Lung (tissue), 11 donors: ENCODE measurements at regions not wholly inside any gene's neighbourhood (a gene's known extent, or its start where the extent isn't known, plus 50 kb on each side); places are given as distances from the start of the nearest gene placed in this dataset.

Experiments
- ATAC-seq: fragments of 200-7000 bp; cut with Tn5 transposase; one replicate; pipeline ENCODE4 v1.9.1; 2020; ENCODE audit warnings: moderate number of reproducible peaks; ENCODE audit not compliant: insufficient read depth, low FRiP score
- DNase-seq, 3 donors: peaks; one replicate each; pipeline ENCODE4 v3.0.0-alpha.2; 2013 to 2017
- H3K27ac ChIP-seq, 2 donors: one replicate each; pipeline ENCODE4 v1.5.1; 2013; ENCODE audit warnings: mild to moderate bottlenecking in 2 of 2, moderate library complexity in 2 of 2, control low read depth in 1 of 2, inconsistent platforms in 1 of 2, low read depth in 1 of 2, low read length in 1 of 2
- H3K27me3 ChIP-seq, 3 donors: one replicate each; pipeline ENCODE4 v1.5.1; 2013; ENCODE audit warnings: low read length in 2 of 3; ENCODE audit not compliant: control insufficient read depth in 3 of 3, insufficient read depth in 3 of 3
- H3K36me3 ChIP-seq, 4 donors: one replicate each; pipeline ENCODE4 v1.5.1; 2013; ENCODE audit warnings: low read length in 4 of 4, mild to moderate bottlenecking in 1 of 4, moderate library complexity in 1 of 4; ENCODE audit not compliant: control insufficient read depth in 4 of 4, insufficient read depth in 4 of 4
- H3K4me1 ChIP-seq, 5 donors: one replicate each; pipeline ENCODE4 v1.5.1; 2013; ENCODE audit warnings: low read length in 5 of 5, mild to moderate bottlenecking in 2 of 5, moderate library complexity in 1 of 5; ENCODE audit not compliant: control insufficient read depth in 5 of 5, insufficient read depth in 5 of 5
- H3K4me3 ChIP-seq: one replicate; pipeline ENCODE4 v1.5.1; 2013; ENCODE audit warnings: mild to moderate bottlenecking, control low read depth, moderate library complexity
- H3K9ac ChIP-seq, 2 donors: one replicate each; pipeline ENCODE4 v1.5.1; 2013; ENCODE audit warnings: low read length in 2 of 2, control low read depth in 1 of 2; ENCODE audit not compliant: insufficient read depth in 1 of 2
- H3K9me3 ChIP-seq, 4 donors: one replicate each; pipeline ENCODE4 v1.5.1; 2013; ENCODE audit warnings: low read length in 3 of 4, mild to moderate bottlenecking in 1 of 4, moderate library complexity in 1 of 4; ENCODE audit not compliant: control insufficient read depth in 4 of 4, insufficient read depth in 3 of 4
- CTCF ChIP-seq: IDR thresholded peaks from 2 replicates; pipeline ENCODE4 v1.5.1; 2012; ENCODE audit warnings: mild to moderate bottlenecking; ENCODE audit errors: control extremely low read depth, extremely low read depth
- WGBS, 2 donors: extraction: QIAGEN DNeasy Blood & Tissue Kit; methylation state at CpG; one replicate each; pipeline ENCODE4 v1.1.7; 2013; 5-methylcytosine and 5-hydroxymethylcytosine counted together
- donor health status: control.
- donor health status: control.
- donor health status: Bipolar disorder and iron deficiency.
- donor health status: healthy.
- donor health status: DM: yes; HTN: yes; CAD: no.

GRCh38 chr20:11080781-11081377, 407.1 kb upstream of the JAG1 start:
- no peak for ATAC-seq
- 67 to 72% methylated on average over 8 of the region's 8 CpGs for WGBS, 2 donors
- H3K4me3 ChIP-seq = no peak overlapping the region
- DNase-seq = peak in 2 of 3 donors; percentile 19 to 53
- peaks cover 0 to 2% (median 0%) of the 10 kb centered on the region in 4 donors for H3K9me3 ChIP-seq
- H3K27ac ChIP-seq = no peak overlapping the region
- H3K9ac ChIP-seq = no peak overlapping the region
- H3K4me1 ChIP-seq = peaks cover 0 to 4% (median 1%) of the 10 kb centered on the region in 5 donors
- H3K27me3 ChIP-seq = no peaks in the 10 kb centered on the region
- no peak for TF ChIP-seq CTCF
- H3K36me3 ChIP-seq = no peaks in the 10 kb centered on the region

GRCh38 chr20:11083841-11084240, 410.0 kb upstream of the JAG1 start:
- DNase-seq = no peak
- no peak for ATAC-seq
- Histone ChIP-seq H3K27me3 (no peaks in the 10 kb centered on the region), H3K36me3 (no peaks in the 10 kb centered on the region), H3K4me3 (no peak overlapping the region), H3K4me1 (peaks cover 0 to 1% (median 0%) of the 10 kb centered on the region in 5 donors), H3K27ac (no peak overlapping the region), H3K9ac (no peak overlapping the region), H3K9me3 (peaks cover 0 to 2% (median 0%) of the 10 kb centered on the region in 4 donors)
- 74 to 96% methylated on average over 2 of the region's 2 CpGs for WGBS, 2 donors
- no peak for TF ChIP-seq CTCF

- Histone ChIP-seq H3K36me3 (no peaks in the 10 kb centered on the region), H3K9me3 (peaks cover 0 to 2% (median 0%) of the 10 kb centered on the region in 4 donors), H3K9ac (no peak overlapping the region), H3K27ac (no peak overlapping the region), H3K4me3 (no peak overlapping the region), H3K27me3 (no peaks in the 10 kb centered on the region), H3K4me1 (peaks cover 0 to 1% (median 0%) of the 10 kb centered on the region in 5 donors)
- TF ChIP-seq CTCF = no peak
- ATAC-seq = no peak
- no peak for DNase-seq
Measured at GRCh38 chr20:11084508-11084907, 410.7 kb upstream of the JAG1 start.

- Histone ChIP-seq H3K9me3 (peaks cover 0 to 2% (median 0%) of the 10 kb centered on the region in 4 donors), H3K4me3 (no peak overlapping the region), H3K4me1 (peaks cover 0 to 4% (median 0%) of the 10 kb centered on the region in 5 donors), H3K27ac (no peak overlapping the region), H3K9ac (no peak overlapping the region), H3K27me3 (no peaks in the 10 kb centered on the region), H3K36me3 (no peaks in the 10 kb centered on the region)
- TF ChIP-seq CTCF = no peak
- peak in 2 of 3 donors; percentile 50 to 60 for DNase-seq
- 70 to 71% methylated on average over 5 of the region's 5 CpGs for WGBS, 2 donors
- no peak for ATAC-seq
Measured at GRCh38 chr20:11086970-11087369, 413.2 kb upstream of the JAG1 start.
